K562 (cell line): ENCODE measurements at regions not wholly inside any gene's neighbourhood (a gene's known extent, or its start where the extent isn't known, plus 50 kb on each side); places are given as distances from the start of the nearest gene placed in this dataset.

Experiments used
- ATAC-seq: fragments of 200-7000 bp; cut with Tn5 transposase; 3 replicates; pipeline ENCODE4 v1.9.1; 2020; ENCODE audit warnings: moderate library complexity
- BruUV-seq: library from RNA; stranded (reverse); fragments of 400-500 nt; replicated peaks from 2 replicates; lab custom pipeline; 2021; lab: Mats Ljungman, UMichigan
- CTCF ChIA-PET: fragments of 300-600 bp; formaldehyde crosslinking; extraction: SDS; loops from one replicate; lab custom pipeline; 2021; ENCODE audit warnings: low intra/inter-chr PET ratio; lab: Yijun Ruan, JAX
- POLR2A ChIA-PET: fragments of 300-600, 350-650 bp; sonication (Branson Sonifier 250); formaldehyde crosslinking; extraction: SDS; loops from one replicate; lab custom pipeline; 2021; ENCODE audit warnings: antibody characterized with exemption, inconsistent platforms; lab: Yijun Ruan, JAX
- DNase-seq, 4 experiments: peaks; one replicate each; pipeline versions ENCODE4 v3.0.0 to v3.0.0-alpha.2; 2011 to 2018; ENCODE audit warnings: low spot score in 3 of 4, mixed read lengths in 3 of 4; ENCODE audit errors: extremely low read depth in 1 of 4
- FAIRE-seq: peaks from 2 replicates; lab custom pipeline; 2011; peaks lifted over from hg19 to GRCh38; lab: Jason Lieb, UNC
- H2AFZ ChIP-seq: 2 replicates; pipeline ENCODE4 v1.6.0; 2011; ENCODE audit warnings: low read depth, low read length, control low read depth, inconsistent platforms
- H3K27ac ChIP-seq: fragments of 200-600 bp; 3 replicates; pipeline ENCODE4 v1.8.0; 2011; ENCODE audit warnings: low read depth, mild to moderate bottlenecking, control low read depth, inconsistent platforms, low read length, moderate library complexity, mixed read lengths; ENCODE audit errors: extremely low read depth
- H3K27me3 ChIP-seq, 2 experiments: fragments of 300-600 bp in 1 of 2; 2 replicates in 1 of 2; 3 replicates in 1 of 2; pipeline versions ENCODE4 v1.6.0 to v1.8.0; 2011; ENCODE audit warnings: inconsistent platforms in 2 of 2, low read length in 2 of 2, mild to moderate bottlenecking in 1 of 2, mixed read lengths in 1 of 2, moderate library complexity in 1 of 2; ENCODE audit not compliant: control insufficient read depth in 2 of 2, insufficient read depth in 2 of 2
- H3K36me3 ChIP-seq: fragments of 300-600 bp; 3 replicates; pipeline ENCODE4 v1.8.0; 2011; ENCODE audit warnings: mild to moderate bottlenecking, low read length, inconsistent platforms; ENCODE audit not compliant: control insufficient read depth, insufficient read depth
- H3K4me1 ChIP-seq, 2 experiments: fragments of 200-600 bp in 1 of 2; replicated peaks in 1 of 2; 2 replicates in 1 of 2; 3 replicates in 1 of 2; pipeline versions ENCODE4 v1.5.1 to v1.8.0; 2011; ENCODE audit warnings: inconsistent platforms in 2 of 2, low read length in 2 of 2, mild to moderate bottlenecking in 1 of 2, mixed read lengths in 1 of 2, moderate library complexity in 1 of 2; ENCODE audit not compliant: control insufficient read depth in 2 of 2, insufficient read depth in 2 of 2
- H3K4me2 ChIP-seq: 2 replicates; pipeline ENCODE4 v1.6.1; 2011; ENCODE audit warnings: low read length, control low read depth, inconsistent platforms, mixed read lengths; ENCODE audit not compliant: insufficient read depth
- H3K4me3 ChIP-seq: fragments of 200-600 bp; sonication (generic), shearing (Covaris generic); 2 replicates; pipeline ENCODE4 v1.5.1; 2016; ENCODE audit warnings: control low read depth, inconsistent platforms
- H3K79me2 ChIP-seq: fragments of 200-600 bp; 3 replicates; pipeline ENCODE4 v1.8.0; 2011; ENCODE audit warnings: low read length, inconsistent platforms; ENCODE audit not compliant: control insufficient read depth, insufficient read depth
- H3K9ac ChIP-seq, 2 experiments: 2 replicates each; pipeline versions ENCODE4 v1.6.0 to v1.6.1; 2011; ENCODE audit warnings: low read depth in 2 of 2, low read length in 2 of 2, control low read depth in 1 of 2, inconsistent platforms in 1 of 2, mild to moderate bottlenecking in 1 of 2, mixed read lengths in 1 of 2; ENCODE audit not compliant: insufficient read depth in 1 of 2
- H3K9me1 ChIP-seq: one replicate; pipeline ENCODE4 v1.6.0; 2011; ENCODE audit warnings: inconsistent platforms, mild to moderate bottlenecking, low read length, moderate library complexity; ENCODE audit not compliant: control insufficient read depth, insufficient read depth
- H3K9me3 ChIP-seq: replicated peaks from 2 replicates; pipeline ENCODE4 v1.5.1; 2011; ENCODE audit warnings: low read depth, low read length, inconsistent platforms; ENCODE audit not compliant: control insufficient read depth, insufficient read depth
- H4K20me1 ChIP-seq: replicated peaks from 2 replicates; pipeline ENCODE4 v1.6.1; 2011; ENCODE audit warnings: low read length, inconsistent platforms, mixed read lengths; ENCODE audit not compliant: control insufficient read depth, insufficient read depth
- ATF1 ChIP-seq, 2 experiments: fragments of 450-650 bp in 1 of 2; IDR thresholded peaks; 2 replicates each; pipeline ENCODE4 v1.6.1; 2016; ENCODE audit warnings: missing compliant biosample characterization in 1 of 2, missing genetic modification characterization in 1 of 2
- CHD1 ChIP-seq: fragments of 200-600 bp; sonication (generic); IDR thresholded peaks from one replicate; pipeline ENCODE4 v1.6.1; 2012; ENCODE audit warnings: mild to moderate bottlenecking, moderate library complexity, low read length, inconsistent platforms
- DNMT1 ChIP-seq: fragments of 450-650 bp; IDR thresholded peaks from 2 replicates; pipeline ENCODE4 v1.6.1; 2016; ENCODE audit warnings: antibody characterized with exemption, mild to moderate bottlenecking
- NFE2L1 ChIP-seq: fragments of 450-650 bp; IDR thresholded peaks from 2 replicates; pipeline ENCODE4 v1.6.1; 2016; ENCODE audit warnings: missing genetic modification characterization, low read depth, mild to moderate bottlenecking, missing compliant biosample characterization, moderate library complexity, borderline replicate concordance
- STAT5B ChIP-seq: fragments of 250-450 bp; sonication (Bioruptor Pico); IDR thresholded peaks from 2 replicates; pipeline ENCODE4 v1.8.0; 2021; ENCODE audit warnings: mild to moderate bottlenecking, inconsistent platforms
- TRIM24 ChIP-seq, 2 experiments: fragments of 450-650 bp; IDR thresholded peaks; 2 replicates each; pipeline ENCODE4 v1.6.1; 2016
- ZNF175 ChIP-seq: fragments of 200-800 bp; sonication (Bioruptor generic); IDR thresholded peaks from 2 replicates; pipeline ENCODE4 v1.6.1; 2016; ENCODE audit warnings: low read depth, mild to moderate bottlenecking, missing genetic modification characterization, missing compliant biosample characterization
- ZSCAN32 ChIP-seq: fragments of 450-650 bp; formaldehyde crosslinking; IDR thresholded peaks from 2 replicates; pipeline ENCODE4 v1.4.0; 2020; ENCODE audit warnings: mild to moderate bottlenecking, moderate library complexity
- in situ Hi-C: fragments of 300-500 bp; cut with MboI; formaldehyde crosslinking; loops from 4 replicates; pipeline ENCODE4 v1.15.0; 2018; ENCODE audit warnings: inconsistent platforms, mixed read lengths
- intact Hi-C: fragments of 100-400 bp; cut with micrococcal nuclease; formaldehyde crosslinking; loops from 2 replicates; pipeline ENCODE4 v1.14.2; 2022
- TF ChIP-seq, protein P1 (sequence below): fragments of 450-650 bp; IDR thresholded peaks from 2 replicates; pipeline ENCODE4 v1.6.1; 2016; ENCODE audit warnings: low read depth
- TF ChIP-seq, protein P2 (sequence below): fragments of 250-450 bp; sonication (Bioruptor Pico); IDR thresholded peaks from 2 replicates; pipeline ENCODE4 v1.5.0; 2021

DNA sequence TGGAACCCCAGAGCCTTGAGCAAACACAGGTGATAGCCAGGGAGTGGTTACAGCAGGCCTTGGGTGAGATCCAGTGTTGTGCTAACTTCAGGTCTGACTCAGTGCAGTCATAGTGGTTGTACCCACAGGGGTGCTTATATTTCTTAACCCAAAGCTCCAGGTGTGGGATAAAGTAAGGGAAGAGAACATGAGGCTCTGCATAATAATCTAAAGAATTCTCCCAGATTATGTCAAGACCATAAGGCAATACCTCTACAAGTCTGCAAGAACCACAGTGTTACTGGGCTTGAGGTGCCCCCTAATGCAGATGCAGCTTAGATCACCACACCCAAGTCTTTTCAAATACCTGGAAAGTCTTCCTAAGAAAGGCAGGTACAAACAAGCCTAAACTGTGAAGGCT, 485.4 kb downstream of the RFC3 start:
- Histone ChIP-seq H3K4me1 (no peaks in the 10 kb centered on the region), H3K9me1 (no peaks in the 10 kb centered on the region), H4K20me1 (no peaks in the 10 kb centered on the region), H2AFZ (no peak overlapping the region), H3K36me3 (no peaks in the 10 kb centered on the region), H3K27ac (no peak overlapping the region), H3K4me2 (no peak overlapping the region), H3K9ac (no peak overlapping the region), H3K9me3 (no peaks in the 10 kb centered on the region), H3K79me2 (no peaks in the 10 kb centered on the region), H3K27me3 (no peaks in the 10 kb centered on the region), H3K4me3 (no peak overlapping the region)
- CTCF ChIA-PET = no interaction called here
- no peak for ATAC-seq
- FAIRE-seq = no peak
- in situ Hi-C loops (no loop called here), intact Hi-C loops (no loop called here)
- POLR2A ChIA-PET = no interaction called here
- no TSS peak for BruUV-seq
- DNase-seq = no peak
- TF ChIP-seq, protein P1, sequence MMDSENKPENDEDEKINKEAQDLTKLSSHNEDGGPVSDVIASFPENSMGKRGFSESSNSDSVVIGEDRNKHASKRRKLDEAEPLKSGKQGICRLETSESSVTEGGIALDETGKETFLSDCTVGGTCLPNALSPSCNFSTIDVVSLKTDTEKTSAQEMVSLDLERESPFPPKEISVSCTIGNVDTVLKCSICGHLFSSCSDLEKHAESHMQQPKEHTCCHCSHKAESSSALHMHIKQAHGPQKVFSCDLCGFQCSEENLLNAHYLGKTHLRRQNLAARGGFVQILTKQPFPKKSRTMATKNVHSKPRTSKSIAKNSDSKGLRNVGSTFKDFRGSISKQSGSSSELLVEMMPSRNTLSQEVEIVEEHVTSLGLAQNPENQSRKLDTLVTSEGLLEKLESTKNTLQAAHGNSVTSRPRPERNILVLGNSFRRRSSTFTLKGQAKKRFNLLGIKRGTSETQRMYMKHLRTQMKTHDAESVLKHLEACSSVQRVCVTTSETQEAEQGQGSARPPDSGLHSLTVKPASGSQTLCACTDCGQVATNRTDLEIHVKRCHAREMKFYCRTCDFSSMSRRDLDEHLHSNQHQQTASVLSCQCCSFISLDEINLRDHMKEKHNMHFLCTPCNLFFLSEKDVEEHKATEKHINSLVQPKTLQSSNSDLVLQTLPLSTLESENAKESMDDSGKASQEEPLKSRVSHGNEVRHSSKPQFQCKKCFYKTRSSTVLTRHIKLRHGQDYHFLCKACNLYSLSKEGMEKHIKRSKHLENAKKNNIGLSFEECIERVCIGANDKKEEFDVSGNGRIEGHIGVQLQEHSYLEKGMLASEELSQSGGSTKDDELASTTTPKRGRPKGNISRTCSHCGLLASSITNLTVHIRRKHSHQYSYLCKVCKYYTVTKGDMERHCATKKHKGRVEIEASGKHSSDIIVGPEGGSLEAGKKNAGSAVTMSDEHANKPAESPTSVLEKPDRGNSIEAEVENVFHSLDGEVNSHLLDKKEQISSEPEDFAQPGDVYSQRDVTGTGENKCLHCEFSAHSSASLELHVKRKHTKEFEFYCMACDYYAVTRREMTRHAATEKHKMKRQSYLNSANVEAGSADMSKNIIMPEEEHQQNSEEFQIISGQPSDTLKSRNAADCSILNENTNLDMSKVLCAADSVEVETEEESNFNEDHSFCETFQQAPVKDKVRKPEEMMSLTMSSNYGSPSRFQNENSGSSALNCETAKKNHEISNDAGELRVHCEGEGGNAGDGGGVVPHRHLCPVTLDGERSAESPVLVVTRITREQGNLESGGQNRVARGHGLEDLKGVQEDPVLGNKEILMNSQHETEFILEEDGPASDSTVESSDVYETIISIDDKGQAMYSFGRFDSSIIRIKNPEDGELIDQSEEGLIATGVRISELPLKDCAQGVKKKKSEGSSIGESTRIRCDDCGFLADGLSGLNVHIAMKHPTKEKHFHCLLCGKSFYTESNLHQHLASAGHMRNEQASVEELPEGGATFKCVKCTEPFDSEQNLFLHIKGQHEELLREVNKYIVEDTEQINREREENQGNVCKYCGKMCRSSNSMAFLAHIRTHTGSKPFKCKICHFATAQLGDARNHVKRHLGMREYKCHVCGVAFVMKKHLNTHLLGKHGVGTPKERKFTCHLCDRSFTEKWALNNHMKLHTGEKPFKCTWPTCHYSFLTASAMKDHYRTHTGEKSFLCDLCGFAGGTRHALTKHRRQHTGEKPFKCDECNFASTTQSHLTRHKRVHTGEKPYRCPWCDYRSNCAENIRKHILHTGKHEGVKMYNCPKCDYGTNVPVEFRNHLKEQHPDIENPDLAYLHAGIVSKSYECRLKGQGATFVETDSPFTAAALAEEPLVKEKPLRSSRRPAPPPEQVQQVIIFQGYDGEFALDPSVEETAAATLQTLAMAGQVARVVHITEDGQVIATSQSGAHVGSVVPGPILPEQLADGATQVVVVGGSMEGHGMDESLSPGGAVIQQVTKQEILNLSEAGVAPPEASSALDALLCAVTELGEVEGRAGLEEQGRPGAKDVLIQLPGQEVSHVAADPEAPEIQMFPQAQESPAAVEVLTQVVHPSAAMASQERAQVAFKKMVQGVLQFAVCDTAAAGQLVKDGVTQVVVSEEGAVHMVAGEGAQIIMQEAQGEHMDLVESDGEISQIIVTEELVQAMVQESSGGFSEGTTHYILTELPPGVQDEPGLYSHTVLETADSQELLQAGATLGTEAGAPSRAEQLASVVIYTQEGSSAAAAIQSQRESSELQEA = no peak
- TF ChIP-seq CHD1 (no peak), ZNF175 (CRISPR knock-in tag) (no peak), NFE2L1 (tag) (no peak), ZSCAN32 (CRISPR knock-in tag) (no peak), DNMT1 (no peak), STAT5B (CRISPR knock-in tag) (no peak), TRIM24 (IDR thresholded peaks at IDR 0.05) (no peak), ATF1 (CRISPR knock-in tag; IDR thresholded peaks at IDR 0.05) (no peak), ATF1 (tag; IDR thresholded peaks at IDR 0.05) (no peak)
- TF ChIP-seq, protein P2, sequence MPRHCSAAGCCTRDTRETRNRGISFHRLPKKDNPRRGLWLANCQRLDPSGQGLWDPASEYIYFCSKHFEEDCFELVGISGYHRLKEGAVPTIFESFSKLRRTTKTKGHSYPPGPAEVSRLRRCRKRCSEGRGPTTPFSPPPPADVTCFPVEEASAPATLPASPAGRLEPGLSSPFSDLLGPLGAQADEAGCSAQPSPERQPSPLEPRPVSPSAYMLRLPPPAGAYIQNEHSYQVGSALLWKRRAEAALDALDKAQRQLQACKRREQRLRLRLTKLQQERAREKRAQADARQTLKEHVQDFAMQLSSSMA (CRISPR knock-in tag) = no peak
- TF ChIP-seq, all 486 proteins: peak for 0
